ENCODE measurements at regions not wholly inside any gene's neighbourhood (a gene's known extent, or its start where the extent isn't known, plus 50 kb on each side); places are given as distances from the start of the nearest gene placed in this dataset.

- TF ChIP-seq CTCF (conservative IDR thresholded peaks at IDR 0.05; ENCODE audit: low read length) (no peak), EZH2phosphoT487 (IDR thresholded peaks at IDR 0.05; ENCODE audit: borderline replicate concordance) (no peak)
Measured at GRCh38 chr1:101162736-101163735, 73.8 kb upstream of the S1PR1 start.
